Stimulated activated CD8-positive, alpha-beta memory T cell treated with anti-CD3 and anti-CD28 coated beads, Interleukin-7, amount 100 ng/mL, for 4 hours (primary cell): ENCODE measurements at regions not wholly inside any gene's neighbourhood (a gene's known extent, or its start where the extent isn't known, plus 50 kb on each side); places are given as distances from the start of the nearest gene placed in this dataset.

ENCODE experiments used
- DNase-seq, 2 donors: peaks; one replicate each; pipeline ENCODE4 v3.0.0-alpha.2; 2020; ENCODE audit warnings: low read depth in 2 of 2

- no peak for DNase-seq
These were observed 686.2 kb upstream of the SLC35B3 start for GRCh38 chr6:9121549-9121948.

- DNase-seq = no peak
These were observed 680.7 kb upstream of the SLC35B3 start for GRCh38 chr6:9116026-9116425.

- DNase-seq = no peak
These were observed 677.2 kb upstream of the SLC35B3 start for GRCh38 chr6:9112544-9112943.

DNA sequence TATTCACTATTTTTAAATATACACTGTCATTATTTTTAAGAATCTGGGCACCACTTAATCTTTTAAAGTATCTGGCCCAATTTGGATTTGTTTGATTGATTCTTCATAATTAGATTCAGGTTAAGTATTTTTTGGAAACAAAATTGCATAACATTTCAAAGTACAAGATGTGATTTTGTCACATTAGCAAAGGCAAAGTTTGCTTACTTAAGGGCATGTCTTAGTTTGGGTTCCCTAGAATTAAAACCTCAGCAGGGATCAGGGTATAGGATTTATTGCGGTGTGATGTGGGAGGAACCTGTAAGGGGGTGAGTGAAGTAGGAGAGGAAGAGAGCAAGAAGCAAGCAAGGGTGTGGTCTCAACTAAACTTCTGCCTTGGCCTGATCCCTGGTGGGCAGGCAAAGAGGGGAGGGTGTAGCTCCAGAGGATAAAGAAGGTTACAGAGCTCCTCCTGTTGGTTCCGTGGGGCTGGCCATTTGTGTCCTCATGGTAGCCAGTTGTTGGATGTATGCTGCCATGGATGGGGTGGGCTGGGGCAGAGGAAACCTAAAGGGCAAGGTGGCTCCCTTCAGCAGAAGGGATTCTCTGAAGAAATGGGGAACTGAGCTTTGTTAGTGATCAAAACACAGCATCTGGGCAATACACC, 668.7 kb upstream of the SLC35B3 start:
- DNase-seq = no peak

GRCh38 chr6:9101920-9102319, 666.6 kb upstream of the SLC35B3 start:
- no peak for DNase-seq

GRCh38 chr6:9100869-9101580, 665.7 kb upstream of the SLC35B3 start:
- DNase-seq = no peak

- no peak for DNase-seq
These were observed 660.4 kb upstream of the SLC35B3 start for GRCh38 chr6:9095729-9096128.

GRCh38 chr6:9095137-9095536, 659.8 kb upstream of the SLC35B3 start:
- DNase-seq = no peak

DNA sequence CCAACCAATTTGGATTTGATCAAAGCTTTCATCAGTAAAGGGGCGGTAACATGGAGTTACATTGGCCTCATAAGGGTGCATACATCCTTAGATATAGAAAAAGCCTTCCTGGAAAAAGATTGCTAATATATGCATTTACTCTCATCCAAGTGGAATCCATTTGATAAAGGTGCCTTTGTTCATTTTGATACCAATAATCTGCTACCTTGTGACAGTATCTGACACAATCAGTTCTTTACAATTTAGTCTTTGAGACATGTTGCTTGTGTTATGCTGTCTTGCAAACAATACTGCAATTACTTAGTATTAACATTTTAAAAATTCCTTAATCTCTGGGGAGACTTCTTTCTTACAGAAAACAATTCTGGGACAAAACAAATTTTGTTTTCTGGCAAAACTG, 654.4 kb upstream of the SLC35B3 start:
- DNase-seq = no peak

GRCh38 chr6:9087470-9087869, 652.1 kb upstream of the SLC35B3 start:
- no peak for DNase-seq

DNA sequence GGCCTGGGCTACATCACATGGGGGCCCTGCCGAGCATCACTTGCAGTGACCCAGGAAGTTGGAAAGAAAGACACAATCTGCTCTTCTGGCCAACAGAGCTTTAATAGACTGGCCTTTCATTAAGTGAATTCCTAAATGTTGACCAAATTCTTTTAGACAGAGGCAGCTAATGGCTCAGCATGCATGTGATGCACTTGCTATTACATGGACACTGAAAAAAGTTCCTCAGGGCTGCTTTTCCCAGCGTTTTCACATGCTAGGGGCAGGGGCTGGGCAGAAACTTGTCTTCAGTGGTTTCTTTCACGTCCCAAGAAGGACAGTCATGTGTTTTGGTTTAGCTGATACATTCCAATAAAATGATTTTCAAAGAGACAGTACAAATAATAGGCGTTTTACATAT, 651.0 kb upstream of the SLC35B3 start:
- DNase-seq = no peak

DNA sequence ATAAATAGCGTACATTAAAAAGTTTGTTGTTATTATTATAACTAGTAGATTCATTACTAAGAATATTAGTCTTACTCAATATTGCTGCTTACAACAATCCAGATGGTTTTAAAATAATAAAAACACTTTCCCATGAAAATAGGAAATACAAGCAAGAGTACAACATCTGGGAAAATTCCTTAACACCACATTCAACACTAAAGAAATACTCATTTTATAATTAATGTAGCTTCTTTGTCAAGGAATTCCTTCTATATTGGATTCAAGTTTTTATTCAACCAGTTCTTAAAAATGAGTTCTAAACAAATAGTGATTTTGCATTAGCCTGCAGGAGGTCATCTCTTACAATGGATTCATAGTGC, 650.3 kb upstream of the SLC35B3 start:
- no peak for DNase-seq

- DNase-seq = no peak
These were observed 649.8 kb upstream of the SLC35B3 start for GRCh38 chr6:9085054-9085708.

DNA sequence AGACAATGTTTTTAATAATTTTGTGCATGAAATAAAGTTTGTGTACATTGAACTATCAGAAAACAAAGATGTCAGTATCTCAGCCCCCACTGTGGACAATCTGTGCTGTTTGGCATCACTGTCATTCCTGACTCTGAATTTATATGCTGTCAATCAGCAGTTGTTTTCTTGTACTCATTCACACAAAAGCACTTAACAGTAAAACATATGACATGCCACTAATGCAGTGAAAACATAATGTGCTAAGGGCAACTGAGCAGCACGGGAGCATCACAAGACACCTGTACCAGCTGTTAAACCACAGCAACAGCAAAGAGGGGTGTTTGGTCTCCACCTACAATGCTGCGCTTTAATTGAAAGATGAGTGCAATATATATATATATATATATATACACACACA, 647.8 kb upstream of the SLC35B3 start:
- DNase-seq = no peak

- no peak for DNase-seq
These were observed 631.4 kb upstream of the SLC35B3 start for GRCh38 chr6:9066726-9067125.

GRCh38 chr6:9064156-9064555, 628.8 kb upstream of the SLC35B3 start:
- no peak for DNase-seq

DNA sequence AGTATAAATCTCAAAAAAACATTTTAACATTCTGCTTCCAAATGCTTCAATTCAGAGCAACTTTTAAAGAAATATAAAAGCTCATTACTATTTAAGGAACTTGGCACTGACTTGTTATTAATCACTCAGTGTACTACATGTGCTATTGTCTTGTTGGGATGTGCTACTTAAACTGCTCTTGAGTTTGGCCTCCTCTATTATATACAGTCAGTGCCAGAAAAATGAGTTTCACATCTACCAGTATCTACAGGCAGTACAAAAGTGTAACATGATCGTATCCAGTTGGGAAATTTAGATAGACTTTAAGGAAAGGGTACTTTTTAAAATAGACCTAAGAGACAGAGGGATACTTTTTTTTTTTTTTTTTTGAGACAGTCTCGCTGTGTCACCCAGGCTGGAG, 627.3 kb upstream of the SLC35B3 start:
- DNase-seq = no peak

GRCh38 chr6:9057937-9058336, 622.6 kb upstream of the SLC35B3 start:
- no peak for DNase-seq

DNA sequence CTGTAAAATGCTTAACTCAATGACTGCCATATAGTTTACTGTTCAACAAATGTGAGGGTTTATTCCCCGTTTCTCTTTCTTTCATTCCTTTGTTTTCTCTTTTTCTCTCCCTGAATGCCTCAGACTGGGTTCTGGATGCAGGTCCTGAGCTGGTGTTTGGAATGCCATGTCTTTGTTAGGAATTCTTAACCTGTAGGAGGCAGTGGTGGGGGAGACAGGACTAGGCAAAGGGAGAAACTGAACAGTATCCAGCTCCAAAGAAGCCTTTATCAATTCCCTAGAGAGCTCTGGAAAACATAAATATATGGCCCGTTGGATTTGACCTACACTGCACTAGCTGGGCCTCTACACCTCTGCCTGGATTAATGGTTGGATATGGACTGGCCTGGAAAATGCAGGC, 621.2 kb upstream of the SLC35B3 start:
- no peak for DNase-seq

DNA sequence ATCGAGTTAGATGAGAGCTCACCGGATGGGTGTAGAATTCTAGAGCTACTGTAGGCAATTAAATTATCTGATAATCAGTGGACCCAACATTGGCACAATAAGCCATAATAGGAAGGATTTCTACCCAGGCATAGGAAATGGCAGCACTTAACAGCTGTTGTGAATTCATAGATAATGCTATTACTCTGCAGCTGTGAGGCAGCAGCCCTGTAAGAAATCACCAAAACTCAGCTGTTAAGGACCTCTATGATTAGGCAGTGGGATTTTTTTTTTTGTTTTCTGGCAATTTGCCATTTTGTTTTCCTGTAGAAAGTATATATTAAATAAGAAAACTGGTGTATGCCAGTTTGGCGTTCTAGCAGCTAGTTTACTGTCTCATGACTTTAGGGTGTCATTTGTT, 609.1 kb upstream of the SLC35B3 start:
- no peak for DNase-seq

GRCh38 chr6:9040718-9041117, 605.4 kb upstream of the SLC35B3 start:
- no peak for DNase-seq

DNA sequence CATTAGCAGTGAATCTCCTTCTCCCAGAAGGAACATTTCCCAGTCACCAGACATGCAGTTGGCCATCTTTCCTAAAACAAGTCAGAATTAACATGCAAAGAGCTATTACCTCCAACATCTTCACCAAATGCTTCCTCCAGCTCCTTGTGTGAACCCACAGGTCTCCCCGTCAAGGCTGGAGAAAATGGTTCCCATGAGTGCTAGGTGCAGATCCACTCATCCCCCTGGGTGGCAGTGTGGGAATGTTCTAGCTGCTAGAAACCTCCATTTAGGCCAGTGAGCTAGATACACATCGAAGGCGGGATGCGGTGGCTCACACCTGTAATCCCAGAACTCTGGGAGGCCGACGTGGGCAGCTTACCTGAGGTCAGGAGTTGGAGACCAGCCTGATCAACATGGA, 603.9 kb upstream of the SLC35B3 start:
- no peak for DNase-seq

DNA sequence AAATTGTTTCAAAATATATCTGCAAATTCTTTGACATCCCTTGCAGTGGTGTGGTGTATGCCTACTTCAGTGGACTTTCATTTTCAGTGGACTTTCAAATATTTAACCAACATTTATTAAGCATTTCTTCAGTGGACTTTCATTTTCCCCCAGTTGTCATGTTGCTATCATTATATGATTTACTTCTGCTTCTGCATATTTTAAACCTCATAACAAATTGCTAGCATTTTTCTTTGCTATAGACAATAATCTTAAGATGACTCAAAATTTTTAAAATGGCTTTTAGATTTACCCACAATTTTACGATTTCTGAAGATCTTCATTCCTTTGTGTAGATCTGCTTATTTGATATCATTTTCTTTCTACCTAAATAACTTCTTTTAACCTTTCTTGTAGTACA, 592.7 kb upstream of the SLC35B3 start:
- no peak for DNase-seq
